Nephron progenitor cell (in vitro differentiated cells): ENCODE measurements at regions not wholly inside any gene's neighbourhood (a gene's known extent, or its start where the extent isn't known, plus 50 kb on each side); places are given as distances from the start of the nearest gene placed in this dataset.

Source experiments
- DNase-seq: peaks from one replicate; pipeline ENCODE4 v3.0.0; 2021
- H3K27ac Mint-ChIP-seq: 2 replicates; pipeline ENCODE4 v1.8.0; 2021; ENCODE audit warnings: mild to moderate bottlenecking, moderate library complexity, mixed read lengths
- H3K27me3 Mint-ChIP-seq: 2 replicates; pipeline ENCODE4 v1.8.0; 2021; ENCODE audit warnings: mild to moderate bottlenecking, low read depth, mixed read lengths; ENCODE audit not compliant: poor library complexity
- H3K36me3 Mint-ChIP-seq: 2 replicates; pipeline ENCODE4 v1.8.0; 2021; ENCODE audit warnings: low read depth, mixed read lengths
- H3K4me1 Mint-ChIP-seq: 2 replicates; pipeline ENCODE4 v1.8.0; 2021; ENCODE audit warnings: mixed read lengths
- H3K4me3 Mint-ChIP-seq: 2 replicates; pipeline ENCODE4 v1.8.0; 2021; ENCODE audit warnings: mild to moderate bottlenecking, moderate library complexity, mixed read lengths
- H3K9me3 Mint-ChIP-seq: 2 replicates; pipeline ENCODE4 v1.8.0; 2021; ENCODE audit warnings: mild to moderate bottlenecking, moderate library complexity, mixed read lengths
- CTCF ChIP-seq: fragments of 200-600 bp; sonication (generic); IDR thresholded peaks from 2 replicates; pipeline ENCODE4 v1.5.0; 2021; ENCODE audit warnings: antibody characterized with exemption

- DNase-seq, result no peak
- no peak overlapping the region for H3K4me3 Mint-ChIP-seq
- TF ChIP-seq CTCF, result no peak
Measured at GRCh38 chr18:1618364-1618763, 713.7 kb downstream of the ADCYAP1 start.

GRCh38 chr18:1619507-1619906 is 714.8 kb downstream of the ADCYAP1 start:
- H3K9me3 Mint-ChIP-seq, result peaks cover 2% of the 10 kb centered on the region
- TF ChIP-seq CTCF, result no peak
- H3K27me3 Mint-ChIP-seq, result no peaks in the 10 kb centered on the region
- no peak overlapping the region for H3K27ac Mint-ChIP-seq
- no peak for DNase-seq
- peaks cover 6% of the 10 kb centered on the region for H3K4me1 Mint-ChIP-seq
- no peaks in the 10 kb centered on the region for H3K36me3 Mint-ChIP-seq
- no peak overlapping the region for H3K4me3 Mint-ChIP-seq

More at GRCh38 chr18:1618364-1618763, 713.7 kb downstream of the ADCYAP1 start:
- Mint-ChIP-seq H3K36me3 (no peaks in the 10 kb centered on the region), H3K27ac (no peak overlapping the region), H3K9me3 (peaks cover 5% of the 10 kb centered on the region), H3K27me3 (no peaks in the 10 kb centered on the region), H3K4me1 (peaks cover 17% of the 10 kb centered on the region)

GRCh38 chr18:1624612-1625011 is 719.9 kb downstream of the ADCYAP1 start:
- TF ChIP-seq CTCF, result no peak
- H3K27me3 Mint-ChIP-seq, result no peaks in the 10 kb centered on the region

GRCh38 chr18:1627494-1627893 is 722.8 kb downstream of the ADCYAP1 start:
- H3K9me3 Mint-ChIP-seq, result peaks cover 14% of the 10 kb centered on the region
- no peak overlapping the region for H3K27ac Mint-ChIP-seq
- H3K4me1 Mint-ChIP-seq, result no peaks in the 10 kb centered on the region
- no peak for TF ChIP-seq CTCF
- H3K27me3 Mint-ChIP-seq, result no peaks in the 10 kb centered on the region
- H3K4me3 Mint-ChIP-seq, result no peak overlapping the region
- DNase-seq, result no peak
- no peaks in the 10 kb centered on the region for H3K36me3 Mint-ChIP-seq

More at GRCh38 chr18:1624612-1625011, 719.9 kb downstream of the ADCYAP1 start:
- Mint-ChIP-seq H3K36me3 (no peaks in the 10 kb centered on the region), H3K4me1 (no peaks in the 10 kb centered on the region), H3K27ac (no peak overlapping the region), H3K9me3 (peaks cover 5% of the 10 kb centered on the region), H3K4me3 (no peak overlapping the region)
- no peak for DNase-seq

- no peaks in the 10 kb centered on the region for H3K27me3 Mint-ChIP-seq
- no peak for TF ChIP-seq CTCF
- DNase-seq, result no peak
- no peaks in the 10 kb centered on the region for H3K36me3 Mint-ChIP-seq
- H3K9me3 Mint-ChIP-seq, result peaks cover 11% of the 10 kb centered on the region
- peaks cover 5% of the 10 kb centered on the region for H3K4me1 Mint-ChIP-seq
- no peak overlapping the region for H3K4me3 Mint-ChIP-seq
- H3K27ac Mint-ChIP-seq, result no peak overlapping the region
Measured at GRCh38 chr18:1648712-1649111, 744.0 kb downstream of the ADCYAP1 start.

GRCh38 chr18:1652018-1652417 is 747.3 kb downstream of the ADCYAP1 start:
- Mint-ChIP-seq H3K27me3 (no peaks in the 10 kb centered on the region), H3K4me1 (peaks cover 5% of the 10 kb centered on the region), H3K27ac (no peak overlapping the region), H3K36me3 (no peaks in the 10 kb centered on the region), H3K9me3 (no peaks in the 10 kb centered on the region), H3K4me3 (no peak overlapping the region)
- no peak for TF ChIP-seq CTCF
- DNase-seq, result no peak
